Fibroblast of lung (primary cell): ENCODE measurements at regions not wholly inside any gene's neighbourhood (a gene's known extent, or its start where the extent isn't known, plus 50 kb on each side); places are given as distances from the start of the nearest gene placed in this dataset.

Source experiments
- CTCF ChIP-seq, 2 donors: IDR thresholded peaks in 1 of 2; conservative IDR thresholded peaks in 1 of 2; 1 replicate in 1 of 2; 2 replicates in 1 of 2; pipeline ENCODE4 v1.5.1; 2011 to 2012; ENCODE audit warnings: low read length in 2 of 2, control low read depth in 1 of 2, inconsistent platforms in 1 of 2, low read depth in 1 of 2, mild to moderate bottlenecking in 1 of 2
- EZH2 ChIP-seq: IDR thresholded peaks from 2 replicates; pipeline ENCODE4 v1.5.1; 2012; ENCODE audit warnings: low read length, control low read depth, mild to moderate bottlenecking; ENCODE audit errors: missing control alignments

- TF ChIP-seq CTCF (conservative IDR thresholded peaks at IDR 0.05 in 1 of 2, IDR thresholded peaks at IDR 0.05 in 1 of 2; ENCODE audit: low read depth in 1 of 2, low read length in 2 of 2) (no peak), EZH2 (no peak)
Observed at GRCh38 chr6:164477101-164477500, 832.3 kb downstream of the C6orf118 start.
